ENCODE measurements at regions not wholly inside any gene's neighbourhood (a gene's known extent, or its start where the extent isn't known, plus 50 kb on each side); places are given as distances from the start of the nearest gene placed in this dataset.
"Not testable (repeated sequence)": the region's sequence is repeated elsewhere in the genome, so short reads cannot be mapped to it uniquely, and the experiment has no call there.

DNA sequence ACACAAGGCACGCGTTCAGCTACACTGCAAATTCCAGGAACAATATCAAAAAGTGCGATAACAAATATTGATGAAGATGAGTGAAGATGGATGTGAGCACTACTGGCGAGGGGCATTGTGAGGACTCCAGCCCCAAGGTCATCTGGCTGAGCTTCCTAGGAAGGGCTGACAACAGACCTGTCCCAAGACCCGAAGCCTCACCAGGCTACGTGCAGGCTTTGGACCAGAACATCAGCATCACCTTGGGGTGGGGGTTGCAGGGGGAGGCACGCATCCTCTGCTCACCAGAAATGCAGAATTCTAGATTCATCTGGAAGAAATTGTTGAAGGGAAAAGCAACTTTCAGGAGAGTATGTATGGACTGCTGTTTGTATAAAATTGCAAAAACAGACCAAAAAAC, 386.3 kb upstream of the DEFB115 start:
- TF ChIP-seq, protein P1, sequence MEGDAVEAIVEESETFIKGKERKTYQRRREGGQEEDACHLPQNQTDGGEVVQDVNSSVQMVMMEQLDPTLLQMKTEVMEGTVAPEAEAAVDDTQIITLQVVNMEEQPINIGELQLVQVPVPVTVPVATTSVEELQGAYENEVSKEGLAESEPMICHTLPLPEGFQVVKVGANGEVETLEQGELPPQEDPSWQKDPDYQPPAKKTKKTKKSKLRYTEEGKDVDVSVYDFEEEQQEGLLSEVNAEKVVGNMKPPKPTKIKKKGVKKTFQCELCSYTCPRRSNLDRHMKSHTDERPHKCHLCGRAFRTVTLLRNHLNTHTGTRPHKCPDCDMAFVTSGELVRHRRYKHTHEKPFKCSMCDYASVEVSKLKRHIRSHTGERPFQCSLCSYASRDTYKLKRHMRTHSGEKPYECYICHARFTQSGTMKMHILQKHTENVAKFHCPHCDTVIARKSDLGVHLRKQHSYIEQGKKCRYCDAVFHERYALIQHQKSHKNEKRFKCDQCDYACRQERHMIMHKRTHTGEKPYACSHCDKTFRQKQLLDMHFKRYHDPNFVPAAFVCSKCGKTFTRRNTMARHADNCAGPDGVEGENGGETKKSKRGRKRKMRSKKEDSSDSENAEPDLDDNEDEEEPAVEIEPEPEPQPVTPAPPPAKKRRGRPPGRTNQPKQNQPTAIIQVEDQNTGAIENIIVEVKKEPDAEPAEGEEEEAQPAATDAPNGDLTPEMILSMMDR (conservative IDR thresholded peaks at IDR 0.05; ENCODE audit: low read depth, low read length) = not testable (repeated sequence)
- not testable (repeated sequence) for TF ChIP-seq EZH2 (IDR thresholded peaks at IDR 0.05; ENCODE audit: low read length, unreplicated experiment); EZH2phosphoT487 (IDR thresholded peaks at IDR 0.05; ENCODE audit: borderline replicate concordance, low read length)

Data from PC-3 (cell line).